HS-27A (cell line): ENCODE measurements at regions not wholly inside any gene's neighbourhood (a gene's known extent, or its start where the extent isn't known, plus 50 kb on each side); places are given as distances from the start of the nearest gene placed in this dataset.
A peak's percentile ranks its signal among the peaks of the same experiment; 100 is the strongest.

ENCODE experiments used
- DNase-seq: peaks from one replicate; pipeline ENCODE4 v3.0.0-alpha.2; 2012; ENCODE audit warnings: low read depth, missing footprints

DNA sequence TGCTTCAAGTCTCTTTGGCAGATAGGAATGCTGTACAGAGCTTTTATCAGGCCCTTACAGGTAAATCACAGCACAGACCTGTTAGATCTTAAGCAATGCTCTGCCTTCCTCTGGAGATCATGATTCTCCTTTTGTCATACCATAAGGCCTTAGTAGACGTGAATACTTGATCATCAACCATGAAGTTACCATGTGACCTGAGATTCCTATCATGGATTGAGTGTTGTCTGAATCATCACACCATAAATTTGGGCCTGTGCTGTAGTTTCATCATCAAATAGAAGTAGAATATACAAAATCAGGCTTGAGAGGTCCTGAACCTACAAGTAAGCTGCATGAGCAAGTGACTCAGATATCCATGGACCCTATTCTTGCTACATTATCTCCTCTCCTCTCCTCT lies 466.8 kb upstream of the INTU start:
- no peak for DNase-seq

GRCh38 chr4:127174201-127174600 lies 458.6 kb upstream of the INTU start:
- no peak for DNase-seq

DNA sequence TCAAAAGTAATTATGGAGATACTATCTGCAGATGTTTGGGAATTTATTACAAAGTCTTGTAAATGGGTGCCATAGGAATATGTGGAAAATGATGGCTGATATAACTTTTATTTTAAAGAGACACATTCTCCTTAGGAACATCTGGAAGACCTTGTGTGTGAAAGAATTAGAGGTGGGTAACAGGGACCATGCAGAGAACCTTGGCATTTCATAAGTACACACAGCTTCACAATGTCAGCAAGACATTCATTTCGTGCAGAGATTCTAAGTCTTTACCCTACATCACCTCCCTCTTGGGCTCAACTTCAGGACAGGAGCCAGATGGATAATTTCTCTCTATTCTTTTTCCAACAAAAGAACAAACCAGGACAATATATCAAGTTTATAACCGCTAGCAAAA lies 458.1 kb upstream of the INTU start:
- DNase-seq = no peak

- DNase-seq = no peak
Measured at GRCh38 chr4:127179256-127180087, 453.3 kb upstream of the INTU start.

DNA sequence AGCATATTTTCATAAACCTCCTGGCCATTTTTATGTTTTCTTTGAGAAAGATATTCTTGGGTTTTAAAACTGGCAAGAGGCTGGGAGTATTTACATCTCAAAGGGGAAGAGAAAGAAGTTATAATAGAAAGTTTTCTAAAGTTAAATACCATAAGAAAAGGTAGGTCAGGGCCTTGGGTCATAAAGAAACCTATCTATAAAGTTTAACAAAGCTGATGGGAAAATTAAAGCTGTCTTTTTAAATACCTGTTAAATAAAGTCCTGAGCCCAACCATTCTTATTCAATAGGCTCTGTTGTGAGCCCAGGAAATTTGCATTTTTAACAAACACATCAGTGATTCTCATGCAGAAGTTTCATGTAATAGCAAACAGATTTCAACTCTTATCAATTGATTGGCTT lies 451.8 kb upstream of the INTU start:
- DNase-seq = no peak

- no peak for DNase-seq
Measured at GRCh38 chr4:127182687-127183086, 450.1 kb upstream of the INTU start.

DNA sequence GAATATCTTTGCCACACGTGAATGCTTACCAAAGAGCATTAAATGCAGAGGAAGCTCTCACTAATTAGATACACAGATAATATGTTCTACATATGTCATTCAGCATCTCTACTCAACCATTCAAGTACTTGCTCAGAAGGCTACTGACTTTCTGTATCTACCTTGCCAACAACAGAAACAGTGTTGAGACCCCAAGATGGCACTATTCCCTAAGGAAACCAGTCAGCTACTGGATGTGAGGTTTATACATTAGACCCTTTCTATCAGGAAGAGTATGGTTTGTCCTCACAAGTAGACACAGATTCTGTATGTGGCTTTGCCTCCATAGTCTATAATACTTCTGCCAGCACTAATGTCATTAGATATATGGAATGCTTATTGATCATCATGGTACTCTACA lies 443.9 kb upstream of the INTU start:
- DNase-seq = no peak

GRCh38 chr4:127194281-127194680 lies 438.5 kb upstream of the INTU start:
- DNase-seq = no peak

DNA sequence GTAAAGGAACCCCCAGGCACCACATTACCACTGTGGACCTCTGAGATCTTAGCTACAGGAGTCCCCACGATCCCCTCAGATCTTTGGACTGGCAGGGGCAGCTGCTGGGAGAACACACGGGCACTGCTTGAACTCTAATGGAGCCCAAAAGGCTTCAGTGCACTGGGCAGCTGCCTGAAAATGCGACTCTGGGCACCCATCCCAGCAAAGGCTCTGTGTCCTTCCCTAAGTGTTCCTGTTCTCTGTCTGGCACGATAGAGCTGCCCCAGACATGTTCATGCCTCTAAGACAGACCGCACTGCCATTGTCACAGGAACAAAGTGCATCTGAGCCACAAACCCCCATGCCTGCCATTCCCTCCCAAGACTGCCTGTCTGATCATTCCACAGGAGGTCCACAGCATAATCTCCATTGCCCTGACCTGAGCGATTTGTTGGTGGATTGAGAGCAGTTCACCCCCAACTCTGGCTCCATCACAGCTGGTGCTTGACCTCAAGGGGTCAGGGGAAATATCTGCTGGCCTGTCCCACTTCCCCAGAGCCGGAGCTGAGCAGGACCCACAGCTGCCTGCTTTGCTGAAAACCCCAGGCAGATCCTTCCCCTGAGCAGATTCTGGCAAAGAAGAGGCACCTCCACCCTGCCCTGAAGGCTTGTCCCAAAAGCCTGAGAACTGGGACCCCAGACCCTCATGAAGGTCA lies 436.0 kb upstream of the INTU start:
- DNase-seq = no peak

DNA sequence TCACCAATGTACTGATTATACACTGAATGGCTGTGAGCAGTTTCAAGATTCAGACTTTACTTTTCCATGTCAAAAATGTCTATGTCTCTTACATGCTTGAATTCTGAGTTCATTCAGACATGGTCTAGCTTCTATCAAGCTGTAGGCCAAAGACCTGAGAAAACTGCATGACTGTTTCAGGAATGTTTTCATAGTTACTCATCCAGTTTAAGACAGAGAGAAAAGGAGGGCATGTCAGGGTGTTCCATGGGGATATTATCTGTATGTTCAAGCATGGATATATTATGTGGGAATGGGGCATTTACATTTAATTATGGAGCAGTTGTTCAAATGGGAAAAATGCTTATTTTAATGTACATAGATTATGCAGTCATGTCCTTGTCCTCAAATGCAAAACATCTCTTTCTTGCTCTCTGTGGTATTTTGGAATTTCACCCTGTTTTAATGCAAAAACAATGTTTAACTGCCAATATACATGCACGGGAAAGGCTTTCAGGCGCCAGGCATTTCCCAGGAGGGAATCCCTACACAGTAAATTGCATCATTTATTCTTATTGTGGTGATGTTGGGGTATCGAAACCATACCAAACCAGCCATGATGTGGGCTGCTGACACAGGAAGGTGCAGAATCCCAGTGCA lies 429.1 kb upstream of the INTU start:
- peak; percentile 42 for DNase-seq

GRCh38 chr4:127204322-127204721 lies 428.4 kb upstream of the INTU start:
- no peak for DNase-seq

DNA sequence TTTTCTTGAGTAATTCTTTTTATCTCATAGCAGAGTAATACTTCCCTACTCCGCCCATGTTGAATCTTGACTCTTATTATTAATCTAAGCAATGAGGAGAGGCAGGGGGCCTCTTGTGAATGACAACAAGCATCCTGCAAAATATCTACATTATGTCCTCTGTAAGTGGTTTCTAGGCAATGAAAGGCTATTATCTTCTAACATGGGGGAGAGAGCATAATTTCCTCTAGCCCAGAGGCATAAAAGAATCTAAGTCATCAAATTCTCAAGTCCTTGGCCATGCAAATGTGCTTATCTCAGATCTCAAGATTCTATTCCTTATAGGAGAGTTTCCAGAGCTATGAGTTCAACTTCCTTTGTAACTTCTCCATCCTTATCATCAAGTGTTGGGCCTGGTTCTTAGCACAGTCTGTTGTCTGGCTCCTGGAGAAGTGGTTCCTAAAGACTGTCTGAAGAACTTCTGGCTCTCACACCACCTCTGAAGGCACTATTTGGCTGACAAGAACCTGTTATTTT lies 423.1 kb upstream of the INTU start:
- DNase-seq = no peak

- no peak for DNase-seq
Measured at GRCh38 chr4:127210893-127211649, 421.7 kb upstream of the INTU start.

DNA sequence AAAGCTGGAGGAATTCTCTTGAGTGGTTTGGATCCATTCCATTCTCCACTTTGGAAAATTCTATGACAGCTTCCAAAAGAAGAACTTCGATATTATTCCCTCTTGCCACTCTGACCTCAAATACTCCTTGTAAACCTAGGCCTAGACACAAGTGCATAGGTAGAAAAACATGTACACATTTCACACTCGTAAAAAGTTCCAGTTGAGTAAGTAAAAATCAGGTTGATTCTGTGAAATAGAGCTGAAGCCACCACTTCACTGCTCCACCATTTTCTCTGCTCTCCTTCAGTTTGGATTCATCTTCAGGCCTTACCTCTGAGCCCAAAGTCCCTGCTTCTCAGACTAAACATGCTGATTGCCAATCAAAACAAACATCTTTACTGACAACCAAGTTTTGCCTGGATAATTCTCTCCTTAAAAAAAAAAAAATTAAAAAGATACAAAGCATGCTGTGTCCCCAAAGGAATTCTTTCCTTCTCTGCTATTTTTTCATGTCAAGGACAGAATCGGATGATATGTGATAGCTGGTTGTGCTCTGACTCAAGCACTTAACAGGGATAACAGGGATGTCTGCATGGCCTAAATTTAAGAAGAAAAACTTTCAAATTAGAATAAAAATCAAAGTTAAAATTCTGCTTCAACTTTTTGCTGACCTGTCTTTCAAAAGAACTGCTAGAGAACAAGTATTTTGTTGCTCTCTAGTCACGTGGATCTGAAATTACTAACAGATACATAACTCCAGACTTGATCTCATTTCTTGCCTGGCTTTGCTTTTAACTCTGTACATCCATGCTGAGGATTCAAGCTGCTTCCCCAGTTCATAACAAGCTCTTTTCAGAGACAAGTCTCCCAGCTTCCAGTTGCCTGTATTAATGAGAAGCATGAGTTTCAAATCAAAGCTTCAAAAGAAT lies 420.9 kb upstream of the INTU start:
- no peak for DNase-seq

DNA sequence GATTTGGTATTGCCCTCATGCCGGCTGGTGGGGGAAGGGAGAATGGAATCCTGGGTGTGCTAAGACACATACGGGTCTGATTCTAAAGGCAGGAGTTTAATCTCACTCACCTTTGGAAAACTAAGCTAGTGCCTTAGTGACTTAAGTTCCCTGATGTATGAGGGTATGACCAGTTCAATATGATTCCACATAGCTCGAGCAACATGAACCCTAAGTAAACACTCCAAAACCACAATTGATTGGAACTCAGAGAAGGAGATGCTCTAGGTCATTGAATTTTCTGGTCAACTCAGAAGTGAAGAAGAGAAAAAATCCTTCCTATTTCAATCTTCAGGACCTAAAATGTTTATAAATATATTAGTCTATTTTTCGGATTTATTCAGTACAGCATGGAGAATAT lies 420.1 kb upstream of the INTU start:
- no peak for DNase-seq

DNA sequence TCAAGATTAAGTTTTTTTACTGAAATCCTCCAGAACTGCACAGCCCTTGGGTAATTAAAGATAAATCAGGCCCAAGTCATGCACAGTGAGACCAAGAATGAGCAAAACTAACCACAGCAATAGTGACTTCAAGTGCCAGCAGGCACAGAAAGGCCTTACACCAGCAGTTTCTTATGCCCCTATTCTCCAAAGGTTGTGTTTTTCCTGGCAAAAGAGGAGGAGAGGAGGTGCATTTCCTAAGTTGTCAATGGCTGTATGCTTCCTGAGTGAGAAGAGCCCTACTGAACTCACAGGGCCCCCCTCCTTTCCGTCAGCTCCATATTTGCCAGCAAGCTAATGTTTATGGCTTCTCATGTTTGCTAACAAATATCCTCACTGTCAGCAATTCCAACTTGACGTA lies 418.7 kb upstream of the INTU start:
- no peak for DNase-seq

DNA sequence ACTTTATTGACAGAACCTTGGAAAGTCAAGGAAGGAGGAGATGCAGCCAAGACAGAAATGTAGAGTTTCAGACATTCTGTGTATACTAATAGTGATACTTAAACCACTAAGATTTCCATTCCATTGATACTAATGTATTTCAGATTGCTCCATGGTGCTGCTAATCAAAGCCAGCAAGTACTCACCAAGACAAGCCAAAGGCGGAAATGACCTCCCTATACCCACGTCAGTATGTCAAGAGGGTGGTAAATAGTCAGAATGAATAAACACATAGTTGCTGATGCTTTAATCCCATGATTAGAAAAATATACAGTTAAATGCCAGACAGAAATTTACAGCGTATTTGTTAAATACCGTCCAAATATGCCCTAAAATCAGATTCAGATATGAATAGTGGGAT lies 417.8 kb upstream of the INTU start:
- no peak for DNase-seq

GRCh38 chr4:127217586-127218229 lies 415.0 kb upstream of the INTU start:
- DNase-seq = no peak

GRCh38 chr4:127219232-127219631 lies 413.5 kb upstream of the INTU start:
- no peak for DNase-seq

GRCh38 chr4:127224556-127224955 lies 408.2 kb upstream of the INTU start:
- DNase-seq = no peak
